Activated CD4-positive, CD25-positive, alpha-beta regulatory T cell treated with anti-CD3 and anti-CD28 coated beads, Interleukin-2, amount 50 U/mL, for 24 hours (primary cell): ENCODE measurements at regions not wholly inside any gene's neighbourhood (a gene's known extent, or its start where the extent isn't known, plus 50 kb on each side); places are given as distances from the start of the nearest gene placed in this dataset.

Experiments used
- ATAC-seq, 2 donors: fragments of 150-1000 bp; cut with Tn5 transposase; one replicate each; pipeline ENCODE4 v1.10.0; 2021; ENCODE audit warnings: mild to moderate bottlenecking in 1 of 2, moderate library complexity in 1 of 2

GRCh38 chr18:73617981-73618380 is 529.7 kb downstream of the FBXO15 start:
- ATAC-seq, result no peak

GRCh38 chr18:73615506-73615905 is 532.1 kb downstream of the FBXO15 start:
- ATAC-seq, result no peak

DNA sequence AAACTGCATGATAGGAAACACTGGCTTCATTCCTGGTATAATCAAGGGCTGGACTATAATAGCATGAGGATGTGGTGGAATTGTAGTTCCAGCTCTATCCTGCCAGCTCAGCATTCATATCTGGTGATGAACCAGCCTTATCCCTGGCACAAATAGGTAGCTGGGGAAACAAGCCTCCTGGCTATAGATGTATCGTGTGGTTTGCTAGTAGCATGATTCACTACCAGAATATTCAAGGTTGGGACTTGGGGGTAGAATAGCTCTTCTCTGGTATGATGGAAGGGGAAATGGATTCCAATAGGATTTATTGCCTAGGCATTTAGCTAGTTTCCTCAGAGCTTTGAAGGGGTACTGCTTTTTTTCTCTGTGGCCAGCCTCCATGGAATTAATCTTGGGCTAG is 532.8 kb downstream of the FBXO15 start:
- no peak for ATAC-seq

DNA sequence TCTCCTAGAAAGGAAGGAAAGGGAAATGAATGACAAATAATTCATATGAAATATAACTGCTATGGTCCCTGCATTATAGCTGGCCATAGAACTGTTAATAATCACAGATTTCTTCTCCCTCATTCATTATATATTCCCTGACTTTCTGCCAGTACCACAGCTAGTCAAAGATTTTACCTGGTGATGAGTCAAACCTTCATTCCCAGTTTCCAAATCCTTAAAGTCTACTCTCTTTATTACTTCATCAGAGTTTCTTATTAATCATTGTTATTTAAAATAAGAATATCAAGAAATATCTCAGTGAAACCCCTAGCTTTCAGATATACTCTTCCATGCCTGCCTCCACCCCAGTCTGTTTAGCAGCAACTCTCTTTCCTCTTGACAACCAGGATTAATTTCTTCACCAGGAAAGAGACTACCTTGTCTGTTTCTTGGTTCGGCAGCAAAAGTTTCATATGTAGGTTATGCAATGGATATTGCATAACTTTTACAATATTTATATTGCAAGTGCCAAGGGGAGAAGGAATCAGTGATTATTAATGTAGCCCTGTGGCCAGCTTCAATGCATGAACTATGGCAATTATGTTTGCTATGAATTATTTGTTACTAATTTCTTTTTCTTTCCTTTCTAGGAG is 533.8 kb downstream of the FBXO15 start:
- ATAC-seq, result no peak

- ATAC-seq, result no peak
Observed at GRCh38 chr18:73597832-73598615, 549.6 kb downstream of the FBXO15 start.

- ATAC-seq, result no peak
Observed at GRCh38 chr18:73594749-73595148, 552.9 kb downstream of the FBXO15 start.

DNA sequence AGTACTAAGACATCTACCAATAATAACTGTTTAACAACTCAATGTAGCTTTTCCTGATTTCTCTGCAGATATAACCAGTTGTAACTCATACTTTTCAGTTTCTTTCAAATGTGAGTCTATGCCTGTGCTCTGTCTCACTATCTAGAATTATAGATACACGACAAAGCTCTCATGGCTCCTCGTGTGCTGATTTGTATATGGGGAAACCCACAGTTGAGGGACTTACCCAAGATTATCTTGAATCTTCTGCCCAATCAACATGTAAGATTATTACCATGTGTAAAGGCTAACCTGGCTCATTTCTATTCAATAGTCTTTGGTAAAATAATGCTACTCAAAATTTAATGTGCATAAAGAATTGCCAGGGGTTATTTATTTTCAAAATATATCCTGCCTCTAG is 554.4 kb downstream of the FBXO15 start:
- ATAC-seq, result no peak

DNA sequence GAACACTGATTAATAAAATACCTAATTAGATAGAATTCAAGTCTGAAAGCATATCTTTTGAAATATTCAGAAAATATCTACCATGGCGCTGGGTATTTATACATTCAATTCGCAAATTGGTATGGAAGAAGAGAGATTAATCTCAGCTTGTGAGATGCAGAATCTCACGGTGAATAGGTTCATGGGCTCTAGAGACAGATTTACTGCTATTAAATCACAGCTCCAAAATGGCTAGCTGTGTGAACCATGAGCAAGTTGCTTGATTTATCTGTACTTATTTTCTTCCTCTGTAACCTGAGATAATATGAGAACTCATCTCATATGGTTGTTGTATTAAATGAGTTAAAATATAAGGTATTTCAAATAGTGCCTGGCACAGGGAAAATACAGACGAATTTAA is 556.7 kb downstream of the FBXO15 start:
- ATAC-seq, result no peak

DNA sequence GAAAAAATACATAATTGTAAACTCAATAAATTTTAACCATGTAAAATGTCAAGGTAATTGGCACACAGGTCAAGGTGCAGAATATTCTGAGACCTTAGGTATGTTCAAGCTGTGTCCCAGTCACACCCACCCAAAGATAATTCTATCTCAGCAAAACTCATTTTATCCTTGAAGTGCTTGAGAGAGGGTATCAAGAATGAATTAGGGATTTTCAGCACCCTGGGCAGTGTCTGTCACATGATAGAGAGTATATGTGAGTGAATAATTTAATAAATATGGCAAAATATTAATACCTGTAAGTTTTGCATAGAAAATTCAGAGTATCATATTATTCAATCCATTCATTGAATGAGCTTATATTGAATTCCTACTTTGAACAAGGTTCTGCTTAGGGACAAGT is 567.9 kb downstream of the FBXO15 start:
- ATAC-seq, result no peak

DNA sequence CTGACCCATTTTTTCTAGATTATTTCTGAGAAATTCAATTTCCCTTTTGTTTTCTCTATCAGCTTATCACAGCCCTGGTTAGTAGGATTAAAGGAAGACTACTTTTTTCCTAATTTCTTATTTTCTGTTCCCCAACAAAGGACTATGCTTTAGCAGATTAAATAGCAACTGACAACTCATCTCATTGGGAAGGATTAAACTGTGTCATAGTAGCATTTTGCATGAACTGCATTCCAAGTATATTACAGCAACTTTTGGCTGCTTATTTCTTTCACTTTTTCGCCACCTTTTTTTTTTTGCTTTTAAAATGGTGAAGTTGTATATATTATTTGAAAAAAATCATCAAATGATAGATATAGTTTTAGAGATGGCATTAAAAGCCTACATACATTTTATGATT is 570.3 kb downstream of the FBXO15 start:
- ATAC-seq, result no peak

GRCh38 chr18:73563901-73564472 is 583.6 kb downstream of the FBXO15 start:
- ATAC-seq, result no peak

DNA sequence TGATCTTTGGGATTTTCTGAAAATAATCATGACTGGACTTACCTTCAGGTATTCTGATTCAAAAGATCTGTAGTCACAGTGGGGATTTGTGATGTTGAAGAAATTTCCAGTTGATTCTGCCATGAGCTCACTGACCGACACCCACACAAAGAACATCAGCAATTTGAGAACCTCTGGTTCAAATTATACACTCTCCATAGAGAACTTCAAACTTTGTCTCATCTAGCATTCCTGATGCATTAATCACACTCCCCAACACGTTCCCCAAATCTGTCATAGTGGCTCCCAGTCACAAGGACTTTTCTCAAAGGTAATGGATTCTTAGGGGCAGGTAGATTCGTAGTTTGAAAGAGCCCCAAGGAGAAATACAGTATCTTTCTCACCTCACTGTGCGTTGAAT is 584.3 kb downstream of the FBXO15 start:
- no peak for ATAC-seq

DNA sequence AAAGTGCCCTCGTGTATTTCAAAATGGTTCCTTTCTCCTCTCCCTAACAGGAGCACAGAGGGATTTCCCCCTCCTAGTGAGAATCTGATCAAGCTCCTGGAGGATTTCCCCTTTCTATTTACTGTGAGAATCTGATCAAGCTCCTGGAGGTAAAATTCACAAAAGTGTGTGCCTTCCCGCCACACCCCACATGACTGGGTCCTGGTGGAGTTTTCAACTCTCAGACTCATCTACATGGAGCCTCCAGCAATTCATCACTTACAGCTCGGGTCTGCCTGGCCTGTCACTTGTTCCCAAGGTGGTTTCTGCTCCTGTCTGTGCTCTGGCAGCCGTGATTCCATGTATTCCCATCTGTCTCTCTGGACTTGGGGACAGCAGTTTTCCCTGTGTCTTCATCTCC is 590.7 kb downstream of the FBXO15 start:
- ATAC-seq, result no peak

DNA sequence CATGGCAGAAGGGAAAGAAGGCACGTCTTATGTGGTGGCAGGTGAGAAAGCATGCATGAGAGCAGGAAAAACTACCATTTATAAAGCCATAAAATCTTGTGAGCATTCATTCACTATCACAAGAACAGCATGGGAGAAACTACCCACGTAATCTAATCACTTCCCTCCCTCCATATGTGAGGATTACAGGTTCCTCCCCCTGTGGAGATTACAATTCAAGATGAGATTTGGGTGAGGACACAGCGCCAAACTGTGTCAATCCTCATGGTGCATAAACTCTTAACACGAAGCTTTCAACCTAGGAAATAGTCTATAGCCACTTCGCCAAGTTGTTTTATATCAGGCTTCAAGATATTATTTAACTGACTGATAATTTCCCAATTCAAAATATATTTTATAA is 595.5 kb downstream of the FBXO15 start:
- no peak for ATAC-seq

DNA sequence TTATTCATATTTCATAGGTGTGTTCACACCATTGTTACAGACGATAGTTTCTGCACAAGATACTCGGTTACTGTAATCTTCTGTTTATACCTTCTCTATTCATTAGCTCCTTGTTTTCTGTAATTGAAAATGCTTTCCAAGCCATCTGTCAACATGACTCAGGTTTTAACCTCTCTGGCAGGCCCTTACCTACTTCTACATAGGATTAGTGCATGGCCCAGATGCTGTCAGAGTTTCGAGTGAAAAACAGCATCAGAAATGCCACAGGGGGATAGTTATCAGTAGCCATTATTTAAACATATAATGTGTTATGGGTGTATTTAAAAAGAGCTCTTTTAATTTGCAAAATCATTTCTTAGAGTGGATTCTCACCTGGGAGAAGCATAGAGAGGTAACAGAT is 596.4 kb downstream of the FBXO15 start:
- ATAC-seq, result no peak

DNA sequence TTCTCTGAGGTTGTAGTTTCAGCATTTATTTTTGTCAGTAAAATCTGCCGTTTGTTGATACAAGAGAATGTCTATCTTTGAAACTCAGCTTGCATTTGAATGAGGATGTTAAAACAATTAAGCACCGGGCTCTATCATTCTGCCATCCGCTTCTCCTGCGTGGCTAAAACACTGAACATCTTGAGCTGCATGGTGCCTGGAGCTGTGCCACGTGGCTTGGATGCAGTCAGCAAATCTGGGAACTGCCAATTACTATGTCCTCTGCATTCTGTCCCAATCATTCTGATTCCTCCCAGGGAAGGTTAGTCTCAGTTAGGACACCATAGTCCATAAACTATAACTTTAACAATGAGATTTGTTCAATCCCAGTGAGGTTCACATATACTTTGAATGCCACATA is 598.4 kb downstream of the FBXO15 start:
- no peak for ATAC-seq

DNA sequence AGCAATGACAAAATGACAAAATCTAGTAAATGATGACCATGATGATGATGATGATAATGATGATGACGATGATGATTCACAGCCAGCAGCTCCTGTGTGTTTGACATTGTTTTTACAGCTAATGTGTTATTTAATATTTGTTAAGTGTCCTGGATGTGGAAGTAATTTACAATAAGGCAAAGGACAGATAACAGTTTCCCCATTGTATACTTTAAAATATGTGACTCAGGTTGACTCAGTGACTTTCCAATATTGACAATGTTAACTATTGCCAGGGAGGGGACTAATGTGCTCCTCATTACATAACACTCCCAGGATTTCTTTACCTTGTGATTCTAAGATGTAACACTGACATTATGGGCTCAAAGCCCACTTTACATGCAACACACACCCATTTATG is 602.2 kb downstream of the FBXO15 start:
- ATAC-seq, result no peak

- ATAC-seq, result no peak
Observed at GRCh38 chr18:73544617-73545016, 603.0 kb downstream of the FBXO15 start.

GRCh38 chr18:73544032-73544431 is 603.6 kb downstream of the FBXO15 start:
- ATAC-seq, result no peak

- no peak for ATAC-seq
Observed at GRCh38 chr18:73535990-73536389, 611.6 kb downstream of the FBXO15 start.

DNA sequence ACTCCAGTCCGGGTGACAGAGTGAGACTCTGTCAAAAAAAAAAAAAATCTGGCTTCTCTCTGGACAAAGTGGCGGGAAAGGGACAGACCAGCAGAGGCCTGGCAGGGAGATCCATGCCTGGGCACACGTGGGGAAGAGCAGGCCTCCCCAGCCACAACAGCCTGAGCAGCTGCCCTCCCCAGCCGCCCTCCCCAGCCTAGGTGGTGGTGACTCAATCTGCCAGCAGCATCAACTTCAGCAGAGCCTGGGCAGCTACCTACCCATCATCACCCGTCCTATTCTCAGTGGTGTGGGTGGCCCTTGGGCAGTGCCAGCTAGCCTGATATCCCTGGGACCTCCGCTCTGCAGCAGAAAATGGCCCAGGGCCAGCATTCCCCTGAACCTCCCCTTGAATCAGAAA is 612.4 kb downstream of the FBXO15 start:
- no peak for ATAC-seq

GRCh38 chr18:73531601-73532000 is 616.0 kb downstream of the FBXO15 start:
- ATAC-seq, result no peak

- no peak for ATAC-seq
Observed at GRCh38 chr18:73528066-73528465, 619.6 kb downstream of the FBXO15 start.

- no peak for ATAC-seq
Observed at GRCh38 chr18:73520229-73520628, 627.4 kb downstream of the FBXO15 start.
